IMR-90 (cell line): ENCODE measurements at regions not wholly inside any gene's neighbourhood (a gene's known extent, or its start where the extent isn't known, plus 50 kb on each side); places are given as distances from the start of the nearest gene placed in this dataset.
A peak's percentile ranks its signal among the peaks of the same experiment; 100 is the strongest.

Experiments used
- ATAC-seq: fragments of 200-7000 bp; cut with Tn5 transposase; 2 replicates; pipeline ENCODE4 v1.9.1; 2020; ENCODE audit warnings: low read depth, mild to moderate bottlenecking, moderate library complexity
- BruUV-seq: library from RNA; stranded (reverse); fragments of 400-500 nt; replicated peaks from 2 replicates; lab custom pipeline; 2021; lab: Mats Ljungman, UMichigan
- CTCF ChIA-PET: fragments of 300-600 bp; formaldehyde crosslinking; extraction: SDS; loops from one replicate; lab custom pipeline; 2021; ENCODE audit warnings: antibody characterized with exemption; lab: Yijun Ruan, JAX
- POLR2A ChIA-PET: fragments of 300-600 bp; sonication (Branson Sonifier 250); formaldehyde crosslinking; loops from one replicate; lab custom pipeline; 2022; ENCODE audit warnings: antibody characterized with exemption; ENCODE audit not compliant: unreplicated experiment; lab: Charles Lee
- DNase-seq: peaks from one replicate; pipeline ENCODE4 v3.0.0; 2013
- H2AFZ ChIP-seq: replicated peaks from 2 replicates; pipeline ENCODE3; 2013; ENCODE audit warnings: low read length, mild to moderate bottlenecking; ENCODE audit not compliant: poor library complexity
- H2AK5ac ChIP-seq: 2 replicates; pipeline ENCODE4 v1.6.1; 2013; ENCODE audit warnings: low read depth, low read length, inconsistent platforms
- H2AK9ac ChIP-seq: replicated peaks from 2 replicates; pipeline ENCODE3; 2013; ENCODE audit warnings: mild to moderate bottlenecking, low read depth, low read length, moderate library complexity; ENCODE audit not compliant: poor library complexity
- H2BK120ac ChIP-seq: 2 replicates; pipeline ENCODE4 v1.6.1; 2013; ENCODE audit warnings: low read depth, low read length, inconsistent platforms
- H2BK15ac ChIP-seq: 3 replicates; pipeline ENCODE4 v1.6.1; 2013; ENCODE audit warnings: low read depth, low read length, inconsistent platforms
- H2BK20ac ChIP-seq: 2 replicates; pipeline ENCODE4 v1.6.1; 2013; ENCODE audit warnings: low read depth, mild to moderate bottlenecking, inconsistent platforms, low read length, moderate library complexity
- H2BK5ac ChIP-seq: 2 replicates; pipeline ENCODE4 v1.6.1; 2013; ENCODE audit warnings: mild to moderate bottlenecking, low read depth, low read length, inconsistent platforms; ENCODE audit not compliant: poor library complexity, severe bottlenecking
- H3K14ac ChIP-seq: replicated peaks from 2 replicates; pipeline ENCODE4 v1.6.1; 2013; ENCODE audit warnings: low read depth, low read length, inconsistent platforms
- H3K18ac ChIP-seq: 2 replicates; pipeline ENCODE4 v1.6.1; 2013; ENCODE audit warnings: low read depth, low read length, control low read depth
- H3K23ac ChIP-seq: 2 replicates; pipeline ENCODE4 v1.6.1; 2013; ENCODE audit warnings: low read depth, low read length, inconsistent platforms
- H3K27ac ChIP-seq: 2 replicates; pipeline ENCODE4 v1.5.1; 2013; ENCODE audit warnings: mild to moderate bottlenecking, control low read depth, low read length; ENCODE audit not compliant: insufficient read depth
- H3K27me3 ChIP-seq: 2 replicates; pipeline ENCODE4 v1.6.1; 2013; ENCODE audit warnings: low read length; ENCODE audit not compliant: control insufficient read depth, insufficient read depth
- H3K36me3 ChIP-seq: 2 replicates; pipeline ENCODE4 v1.6.1; 2013; ENCODE audit warnings: low read length, mixed read lengths; ENCODE audit not compliant: control insufficient read depth, insufficient read depth
- H3K4ac ChIP-seq: 2 replicates; pipeline ENCODE4 v1.6.1; 2013; ENCODE audit warnings: low read depth, low read length, inconsistent platforms
- H3K4me1 ChIP-seq: 2 replicates; pipeline ENCODE4 v1.6.1; 2013; ENCODE audit warnings: low read length, mixed read lengths; ENCODE audit not compliant: control insufficient read depth, insufficient read depth
- H3K4me2 ChIP-seq: 2 replicates; pipeline ENCODE4 v1.6.1; 2013; ENCODE audit warnings: low read depth, mild to moderate bottlenecking, control low read depth, low read length, moderate library complexity
- H3K4me3 ChIP-seq: 2 replicates; pipeline ENCODE4 v1.5.1; 2013; ENCODE audit warnings: low read depth, mild to moderate bottlenecking, control low read depth, low read length, moderate library complexity; ENCODE audit not compliant: insufficient read depth
- H3K56ac ChIP-seq: 2 replicates; pipeline ENCODE4 v1.6.1; 2013; ENCODE audit warnings: low read length, inconsistent platforms; ENCODE audit not compliant: insufficient read depth; ENCODE audit errors: extremely low read depth
- H3K79me1 ChIP-seq, 2 experiments: 2 replicates each; pipeline ENCODE4 v1.6.1; 2013; ENCODE audit warnings: low read length in 2 of 2, inconsistent platforms in 1 of 2, low read depth in 1 of 2
- H3K9ac ChIP-seq: 2 replicates; pipeline ENCODE4 v1.6.1; 2013; ENCODE audit warnings: low read depth, low read length, control low read depth
- H3K9me1 ChIP-seq: 2 replicates; pipeline ENCODE4 v1.6.1; 2013; ENCODE audit warnings: low read length, inconsistent platforms; ENCODE audit not compliant: insufficient read depth
- H3K9me3 ChIP-seq: 2 replicates; pipeline ENCODE4 v1.6.1; 2013; ENCODE audit warnings: low read length; ENCODE audit not compliant: control insufficient read depth, insufficient read depth
- H4K20me1 ChIP-seq: 2 replicates; pipeline ENCODE4 v1.6.1; 2013; ENCODE audit warnings: low read length, inconsistent platforms; ENCODE audit not compliant: insufficient read depth
- H4K5ac ChIP-seq: 2 replicates; pipeline ENCODE4 v1.6.1; 2013; ENCODE audit warnings: mild to moderate bottlenecking, low read depth, low read length, control low read depth
- H4K8ac ChIP-seq, 2 experiments: 2 replicates each; pipeline ENCODE4 v1.6.1; 2013; ENCODE audit warnings: low read depth in 2 of 2, low read length in 2 of 2, control low read depth in 1 of 2, inconsistent platforms in 1 of 2
- H4K91ac ChIP-seq: 2 replicates; pipeline ENCODE4 v1.6.1; 2013; ENCODE audit warnings: low read depth, low read length, inconsistent platforms; ENCODE audit not compliant: insufficient read depth
- BHLHE40 ChIP-seq: fragments of 150-350 bp; IDR thresholded peaks from 2 replicates; pipeline ENCODE4 v1.6.1; 2016; ENCODE audit warnings: mild to moderate bottlenecking, low read depth, low read length
- CEBPB ChIP-seq: IDR thresholded peaks from 2 replicates; pipeline ENCODE4 v1.6.1; 2012; ENCODE audit warnings: low read depth, low read length, improper control_type of control experiment
- CHD1 ChIP-seq: IDR thresholded peaks from 2 replicates; pipeline ENCODE4 v1.6.1; 2012; ENCODE audit warnings: low read depth, low read length, improper control_type of control experiment
- FOS ChIP-seq: fragments of 150-350 bp; IDR thresholded peaks from 2 replicates; pipeline ENCODE4 v1.6.1; 2016; ENCODE audit warnings: low read depth, low read length
- MAFK ChIP-seq: IDR thresholded peaks from 2 replicates; pipeline ENCODE4 v1.6.1; 2012; ENCODE audit warnings: low read depth, low read length, improper control_type of control experiment
- MAZ ChIP-seq: IDR thresholded peaks from 2 replicates; pipeline ENCODE4 v1.6.1; 2012; ENCODE audit warnings: low read depth, mild to moderate bottlenecking, low read length, improper control_type of control experiment, moderate library complexity, borderline replicate concordance
- NFE2L2 ChIP-seq: fragments of 150-350 bp; IDR thresholded peaks from 2 replicates; pipeline ENCODE4 v1.6.1; 2016; ENCODE audit warnings: low read depth, mild to moderate bottlenecking, low read length
- POLR2A ChIP-seq: IDR thresholded peaks from 2 replicates; pipeline ENCODE4 v1.6.1; 2012; ENCODE audit warnings: mild to moderate bottlenecking, low read depth, low read length
- RAD21 ChIP-seq: IDR thresholded peaks from 2 replicates; pipeline ENCODE4 v1.6.1; 2012; ENCODE audit warnings: low read length, improper control_type of control experiment
- RCOR1 ChIP-seq: IDR thresholded peaks from 2 replicates; pipeline ENCODE4 v1.6.1; 2012; ENCODE audit warnings: mild to moderate bottlenecking, low read length, improper control_type of control experiment; ENCODE audit not compliant: insufficient replicate concordance
- RFX5 ChIP-seq: IDR thresholded peaks from 2 replicates; pipeline ENCODE4 v1.8.0; 2012; ENCODE audit warnings: low read depth, mild to moderate bottlenecking, low read length, moderate library complexity
- SMC3 ChIP-seq: fragments of 150-350 bp; IDR thresholded peaks from 2 replicates; pipeline ENCODE4 v1.6.1; 2016; ENCODE audit warnings: low read depth, mild to moderate bottlenecking, antibody characterized with exemption, low read length, moderate library complexity
- USF2 ChIP-seq: fragments of 150-350 bp; IDR thresholded peaks from 2 replicates; pipeline ENCODE4 v1.6.1; 2017; ENCODE audit warnings: mild to moderate bottlenecking, antibody characterized with exemption, low read length, low read depth
- WGBS, 2 experiments: methylation state at CpG; one replicate each; pipeline versions ENCODE4 v1.1.5 to v1.1.7; 2013; ENCODE audit warnings: missing lambda C conversion rate in 2 of 2; ENCODE audit not compliant: insufficient read length in 1 of 2; ENCODE audit errors: extremely low coverage in 2 of 2; 5-methylcytosine and 5-hydroxymethylcytosine counted together
- dilution Hi-C: fragments of 300-500 bp; cut with HindIII; formaldehyde crosslinking; loops from one replicate; pipeline ENCODE4 v1.14.3; 2018; ENCODE audit warnings: low sequenced_read_pairs; ENCODE audit not compliant: unreplicated experiment
- in situ Hi-C: fragments of 300-500 bp; cut with MboI; formaldehyde crosslinking; loops from 3 replicates; pipeline ENCODE4 v1.14.3; 2019; ENCODE audit warnings: low sequenced_read_pairs, inconsistent platforms, mixed read lengths
- intact Hi-C: fragments of 100-400 bp; cut with micrococcal nuclease; formaldehyde crosslinking; loops from 2 replicates; pipeline ENCODE4 v1.10.0; 2022

GRCh38 chr9:115944166-115944948 lies 209.2 kb upstream of the PAPPA start:
- in situ Hi-C loops (loop anchor here (10.0 kb wide), 1 partner anchor 60 kb away; no protein-coding TSS in a partner anchor), dilution Hi-C loops (no loop called here), intact Hi-C loops (loop anchor here (1.0 to 5.0 kb wide), 11 partner anchors 8 to 351 kb away; partner anchors contain the start of gene PAPPA)
- H4K5ac ChIP-seq, result peak overlapping the region; percentile 100
- H2AK9ac ChIP-seq, result peak overlapping the region; percentile 66
- H3K4me2 ChIP-seq, result peak overlapping the region; percentile 25; the same call in 1 of the 2 replicates
- H3K36me3 ChIP-seq, result no peaks in the 10 kb centered on the region
- DNase-seq, result peak; percentile 100
- peak overlapping the region; percentile 98 for H3K14ac ChIP-seq
- H2BK20ac ChIP-seq, result peak overlapping the region; percentile 95
- H3K9me3 ChIP-seq, result no peaks in the 10 kb centered on the region
- TF ChIP-seq BHLHE40 (0 out of 2 replicates have a peak, but pooled peaks have one; percentile 52), RAD21 (peak; percentile 32; the same call in 1 of the 2 replicates), USF2 (peak; percentile 64; the same call in 1 of the 2 replicates), SMC3 (no peak), POLR2A (peak; percentile 65), MAZ (peak; percentile 80), FOS (peak; percentile 80), MAFK (0 out of 2 replicates have a peak, but pooled peaks have one; percentile 18), RFX5 (no peak), RCOR1 (peak; percentile 9), CEBPB (peak; percentile 99), NFE2L2 (no peak), CHD1 (no peak)
- no peaks in the 10 kb centered on the region for H3K9me1 ChIP-seq
- no TSS peak for BruUV-seq
- peak overlapping the region; percentile 98 for H2AK5ac ChIP-seq
- peak overlapping the region; percentile 96 for H3K4ac ChIP-seq
- peak overlapping the region; percentile 96 for H4K91ac ChIP-seq
- peak overlapping the region; percentile 54 for H2AFZ ChIP-seq
- peak overlapping the region; percentile 99 for H3K56ac ChIP-seq
- peaks cover 25% of the 10 kb centered on the region for H3K4me1 ChIP-seq
- no peaks in the 10 kb centered on the region for H3K27me3 ChIP-seq
- H3K23ac ChIP-seq, result peak overlapping the region; percentile 99
- peak overlapping the region; percentile 97; the same call in 2 of the 3 replicates for H2BK15ac ChIP-seq
- H2BK5ac ChIP-seq, result peak overlapping the region; percentile 99
- H3K18ac ChIP-seq, result peak overlapping the region; percentile 100
- peak overlapping the region; percentile 96 for H3K27ac ChIP-seq
- POLR2A ChIA-PET, result interaction anchor here (1.0 to 3.4 kb wide), 5 partner anchors 83 to 272 kb away, joined by 4 to 22 read pairs (median 4); partner anchors contain the start of gene PAPPA
- H4K8ac ChIP-seq, result peak overlapping the region; percentile 91 to 98
- CTCF ChIA-PET, result interaction anchor here (0.6 to 1.4 kb wide), 5 partner anchors 9 to 278 kb away, joined by 3 to 5 read pairs (median 3); no protein-coding TSS in a partner anchor
- peak overlapping the region; percentile 73 for H3K9ac ChIP-seq
- H3K79me1 ChIP-seq, result peaks cover 5 to 15% of the 10 kb centered on the region in 2 experiments
- ATAC-seq, result peak; percentile 87
- H3K4me3 ChIP-seq, result no peak overlapping the region
- no peaks in the 10 kb centered on the region for H4K20me1 ChIP-seq
- 0% methylated on average over 3 of the region's 10 CpGs; no CpG with 5 or more reads in 1 of the 2 experiments for WGBS, 2 experiments
- peak overlapping the region; percentile 99 for H2BK120ac ChIP-seq
